Nephron progenitor cell (in vitro differentiated cells): ENCODE measurements at regions not wholly inside any gene's neighbourhood (a gene's known extent, or its start where the extent isn't known, plus 50 kb on each side); places are given as distances from the start of the nearest gene placed in this dataset.

Experiments used
- DNase-seq: peaks from one replicate; pipeline ENCODE4 v3.0.0; 2021
- H3K27ac Mint-ChIP-seq: 2 replicates; pipeline ENCODE4 v1.8.0; 2021; ENCODE audit warnings: mild to moderate bottlenecking, moderate library complexity, mixed read lengths
- H3K27me3 Mint-ChIP-seq: 2 replicates; pipeline ENCODE4 v1.8.0; 2021; ENCODE audit warnings: mild to moderate bottlenecking, low read depth, mixed read lengths; ENCODE audit not compliant: poor library complexity
- H3K36me3 Mint-ChIP-seq: 2 replicates; pipeline ENCODE4 v1.8.0; 2021; ENCODE audit warnings: low read depth, mixed read lengths
- H3K4me1 Mint-ChIP-seq: 2 replicates; pipeline ENCODE4 v1.8.0; 2021; ENCODE audit warnings: mixed read lengths
- H3K4me3 Mint-ChIP-seq: 2 replicates; pipeline ENCODE4 v1.8.0; 2021; ENCODE audit warnings: mild to moderate bottlenecking, moderate library complexity, mixed read lengths
- H3K9me3 Mint-ChIP-seq: 2 replicates; pipeline ENCODE4 v1.8.0; 2021; ENCODE audit warnings: mild to moderate bottlenecking, moderate library complexity, mixed read lengths
- CTCF ChIP-seq: fragments of 200-600 bp; sonication (generic); IDR thresholded peaks from 2 replicates; pipeline ENCODE4 v1.5.0; 2021; ENCODE audit warnings: antibody characterized with exemption

- peaks cover 75% of the 10 kb centered on the region for H3K9me3 Mint-ChIP-seq
- H3K27me3 Mint-ChIP-seq, result no peaks in the 10 kb centered on the region
- H3K36me3 Mint-ChIP-seq, result no peaks in the 10 kb centered on the region
- H3K4me3 Mint-ChIP-seq, result no peak overlapping the region
- TF ChIP-seq CTCF, result no peak
- no peak for DNase-seq
- no peak overlapping the region for H3K27ac Mint-ChIP-seq
- H3K4me1 Mint-ChIP-seq, result no peaks in the 10 kb centered on the region
Observed at GRCh38 chr7:63931057-63931600, 67.5 kb upstream of the ZNF722 start.

- Mint-ChIP-seq H3K4me3 (no peak overlapping the region), H3K27ac (no peak overlapping the region), H3K9me3 (peaks cover 72% of the 10 kb centered on the region), H3K27me3 (no peaks in the 10 kb centered on the region), H3K36me3 (no peaks in the 10 kb centered on the region), H3K4me1 (no peaks in the 10 kb centered on the region)
- no peak for DNase-seq
- TF ChIP-seq CTCF, result no peak
Observed at GRCh38 chr7:63931985-63932577, 66.6 kb upstream of the ZNF722 start.
